ENCODE measurements at regions not wholly inside any gene's neighbourhood (a gene's known extent, or its start where the extent isn't known, plus 50 kb on each side); places are given as distances from the start of the nearest gene placed in this dataset.

DNA sequence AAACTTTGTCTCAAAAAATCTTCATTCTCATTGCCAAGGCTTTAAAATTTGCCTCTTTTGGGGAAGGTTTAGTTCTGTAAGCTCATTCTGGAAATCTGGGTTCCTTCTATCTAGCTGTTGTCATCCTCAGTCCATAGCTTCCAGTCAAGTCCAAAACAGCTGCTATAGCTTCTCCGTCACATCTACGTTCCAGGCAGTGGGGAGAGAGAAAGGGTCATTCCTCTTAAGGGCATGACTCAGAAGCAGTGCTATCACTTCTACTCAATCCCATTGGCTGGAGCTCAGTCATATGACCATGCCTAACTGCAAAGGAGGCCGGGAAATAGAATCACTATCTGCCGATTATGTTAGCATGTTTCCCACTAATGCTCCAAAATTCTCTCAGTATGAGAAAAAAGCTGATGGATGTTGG is 141.4 kb upstream of the PTPN1 start:
- no peaks in the 10 kb centered on the region for H3K4me1 Mint-ChIP-seq
- CTCF ChIA-PET, result no interaction called here
- POLR2A ChIA-PET, result no interaction called here

DNA sequence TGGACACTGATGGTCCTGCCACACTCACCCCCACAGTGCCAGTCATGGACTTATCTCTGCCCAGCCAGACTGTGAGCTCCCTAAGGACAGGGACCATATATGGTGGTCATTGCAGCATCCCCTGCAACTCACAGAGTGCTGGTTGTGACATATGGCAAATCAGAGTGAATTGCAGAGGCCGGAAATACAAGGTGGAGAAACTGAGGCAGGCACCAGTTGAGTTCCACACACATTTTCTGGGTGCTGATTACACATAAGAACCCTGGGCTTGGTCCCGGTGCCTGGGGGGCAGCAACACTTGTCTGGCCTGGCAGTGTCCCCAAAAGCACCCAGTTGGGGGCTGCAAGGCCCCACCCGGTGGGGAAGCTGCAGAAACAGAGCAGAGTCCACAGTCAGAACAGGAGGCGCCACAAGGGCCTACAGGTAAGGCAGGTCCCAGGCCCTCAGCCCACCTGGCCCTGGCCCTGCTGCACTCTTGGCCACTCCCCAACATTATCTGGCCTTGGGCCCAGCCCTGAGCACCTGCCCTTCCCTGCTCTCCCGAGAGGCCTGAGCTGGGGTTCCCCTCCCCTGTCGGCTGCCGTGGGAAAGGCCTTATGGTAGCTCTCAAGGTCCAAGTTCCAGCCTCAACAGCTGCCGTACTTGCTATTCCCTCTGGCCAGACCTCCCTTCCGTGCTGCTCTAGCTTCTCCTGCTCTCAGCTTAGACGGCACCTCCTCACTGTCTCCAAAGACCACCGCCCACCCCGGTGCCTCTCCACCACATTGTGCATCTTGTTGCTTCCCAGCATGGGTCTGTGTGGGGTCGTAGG is 140.8 kb upstream of the PTPN1 start:
- Mint-ChIP-seq H3K4me3 (no peak overlapping the region), H3K36me3 (ENCODE audit: low read depth) (no peaks in the 10 kb centered on the region), H3K27ac (no peak overlapping the region), H3K4me1 (no peaks in the 10 kb centered on the region), H3K9me3 (no peaks in the 10 kb centered on the region), H3K27me3 (peaks cover 24% of the 10 kb centered on the region)
- CTCF ChIA-PET, result no interaction called here
- intact Hi-C loops (cut with micrococcal nuclease), result no loop called here
- TF ChIP-seq, protein P1, sequence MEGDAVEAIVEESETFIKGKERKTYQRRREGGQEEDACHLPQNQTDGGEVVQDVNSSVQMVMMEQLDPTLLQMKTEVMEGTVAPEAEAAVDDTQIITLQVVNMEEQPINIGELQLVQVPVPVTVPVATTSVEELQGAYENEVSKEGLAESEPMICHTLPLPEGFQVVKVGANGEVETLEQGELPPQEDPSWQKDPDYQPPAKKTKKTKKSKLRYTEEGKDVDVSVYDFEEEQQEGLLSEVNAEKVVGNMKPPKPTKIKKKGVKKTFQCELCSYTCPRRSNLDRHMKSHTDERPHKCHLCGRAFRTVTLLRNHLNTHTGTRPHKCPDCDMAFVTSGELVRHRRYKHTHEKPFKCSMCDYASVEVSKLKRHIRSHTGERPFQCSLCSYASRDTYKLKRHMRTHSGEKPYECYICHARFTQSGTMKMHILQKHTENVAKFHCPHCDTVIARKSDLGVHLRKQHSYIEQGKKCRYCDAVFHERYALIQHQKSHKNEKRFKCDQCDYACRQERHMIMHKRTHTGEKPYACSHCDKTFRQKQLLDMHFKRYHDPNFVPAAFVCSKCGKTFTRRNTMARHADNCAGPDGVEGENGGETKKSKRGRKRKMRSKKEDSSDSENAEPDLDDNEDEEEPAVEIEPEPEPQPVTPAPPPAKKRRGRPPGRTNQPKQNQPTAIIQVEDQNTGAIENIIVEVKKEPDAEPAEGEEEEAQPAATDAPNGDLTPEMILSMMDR (IDR thresholded peaks at IDR 0.05), result no peak
- POLR2A ChIA-PET, result no interaction called here
- no peak for DNase-seq
- no peak for ATAC-seq (ENCODE audit: low read depth)

More for the DNA sequence above, 141.4 kb upstream of the PTPN1 start:
- H3K36me3 Mint-ChIP-seq (ENCODE audit: low read depth), result no peaks in the 10 kb centered on the region
- DNase-seq (no peak), ATAC-seq (ENCODE audit: low read depth) (no peak)
- no peak overlapping the region for H3K27ac Mint-ChIP-seq
- no peak overlapping the region for H3K4me3 Mint-ChIP-seq
- TF ChIP-seq, protein P1 (IDR thresholded peaks at IDR 0.05), result no peak
- H3K9me3 Mint-ChIP-seq, result no peaks in the 10 kb centered on the region
- H3K27me3 Mint-ChIP-seq, result peaks cover 18% of the 10 kb centered on the region
- intact Hi-C loops (cut with micrococcal nuclease), result no loop called here

DNA sequence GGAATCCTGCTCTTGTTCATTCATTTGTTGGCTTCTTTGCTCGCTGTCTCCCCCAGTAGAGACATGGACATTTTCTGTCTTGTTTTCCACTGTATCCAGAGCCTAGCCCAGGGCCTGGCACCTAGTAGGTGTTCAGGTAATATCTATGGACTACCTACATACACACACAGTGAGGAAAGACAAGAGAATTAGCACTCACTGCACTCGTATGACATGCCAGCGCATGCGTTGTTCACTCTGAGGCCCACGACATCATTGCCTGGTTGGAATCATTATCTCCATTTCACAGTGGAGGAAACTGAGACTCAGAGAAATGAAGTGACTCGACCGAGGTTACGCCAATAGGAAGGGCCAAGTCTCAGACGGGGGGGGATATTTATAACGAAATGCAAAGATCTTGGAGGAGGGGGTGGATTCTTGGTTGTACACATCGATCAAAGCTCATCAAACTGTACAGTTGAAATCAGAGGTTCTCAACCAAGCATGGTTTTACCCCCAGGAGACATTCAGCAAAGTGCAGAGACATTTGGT is 140.1 kb upstream of the PTPN1 start:
- no peaks in the 10 kb centered on the region for H3K36me3 Mint-ChIP-seq (ENCODE audit: low read depth)
- ATAC-seq (ENCODE audit: low read depth) (no peak), DNase-seq (no peak)
- H3K4me3 Mint-ChIP-seq, result no peak overlapping the region
- ChIA-PET POLR2A (no interaction called here), CTCF (no interaction called here)
- peaks cover 27% of the 10 kb centered on the region for H3K27me3 Mint-ChIP-seq
- TF ChIP-seq, protein P1 (IDR thresholded peaks at IDR 0.05), result no peak
- intact Hi-C loops (cut with micrococcal nuclease), result no loop called here
- H3K4me1 Mint-ChIP-seq, result no peaks in the 10 kb centered on the region
- H3K27ac Mint-ChIP-seq, result no peak overlapping the region
- no peaks in the 10 kb centered on the region for H3K9me3 Mint-ChIP-seq

DNA sequence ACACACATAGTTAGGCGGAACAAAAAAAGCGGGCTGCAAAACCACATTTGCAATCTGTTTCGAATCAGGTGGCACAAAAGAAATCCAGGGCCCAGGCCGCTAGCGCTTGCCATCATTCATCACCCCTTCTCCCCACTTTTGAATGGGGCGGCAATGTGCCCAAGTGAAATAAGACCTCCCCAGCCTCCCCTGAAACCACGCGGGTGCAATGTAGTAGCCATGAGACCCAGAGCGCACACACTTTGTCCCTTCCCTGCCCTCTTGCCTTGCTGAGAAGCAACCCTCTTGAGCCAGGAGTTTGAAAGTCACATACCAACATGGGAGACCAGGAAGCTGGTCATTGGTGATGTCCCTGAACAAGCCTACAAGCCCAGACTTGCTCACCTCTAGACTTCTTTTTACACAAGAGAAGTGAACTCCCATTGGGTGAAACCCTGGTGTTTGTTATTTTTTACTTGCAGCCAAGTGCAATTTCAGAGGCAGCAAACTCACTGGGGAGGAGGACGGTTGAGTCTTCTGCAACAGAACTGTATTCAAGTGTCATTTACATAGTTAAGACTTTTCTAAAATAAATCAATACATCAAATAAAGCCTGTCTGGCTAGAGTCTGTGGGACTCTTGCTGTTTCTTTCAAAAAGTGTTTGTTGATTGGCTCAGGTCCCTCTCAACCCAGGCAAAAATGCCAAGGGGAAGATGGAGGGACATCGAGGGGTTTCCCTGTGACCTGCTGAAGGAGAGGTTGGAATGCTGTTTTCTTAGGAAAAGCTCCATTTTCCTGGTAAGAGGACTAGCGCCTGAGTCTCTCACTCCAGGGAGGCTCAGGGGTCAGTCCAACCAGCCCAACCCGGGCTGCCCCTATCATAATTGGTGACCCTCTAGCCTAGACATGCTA is 138.1 kb upstream of the PTPN1 start:
- intact Hi-C loops (cut with micrococcal nuclease), result no loop called here

More for the DNA sequence above, 138.1 kb upstream of the PTPN1 start:
- DNase-seq (no peak), ATAC-seq (ENCODE audit: low read depth) (no peak)
- CTCF ChIA-PET, result no interaction called here
- POLR2A ChIA-PET, result no interaction called here
- TF ChIP-seq, protein P1 (IDR thresholded peaks at IDR 0.05), result no peak
- no peak overlapping the region for H3K27ac Mint-ChIP-seq
- H3K36me3 Mint-ChIP-seq (ENCODE audit: low read depth), result no peaks in the 10 kb centered on the region
- no peaks in the 10 kb centered on the region for H3K4me1 Mint-ChIP-seq
- H3K9me3 Mint-ChIP-seq, result no peaks in the 10 kb centered on the region
- H3K27me3 Mint-ChIP-seq, result peaks cover 30% of the 10 kb centered on the region
- no peak overlapping the region for H3K4me3 Mint-ChIP-seq

Data from activated B cell treated with CpG ODN at 0.5 μM for 24 hours (primary cell).